WI38 (cell line): ENCODE measurements at regions not wholly inside any gene's neighbourhood (a gene's known extent, or its start where the extent isn't known, plus 50 kb on each side); places are given as distances from the start of the nearest gene placed in this dataset.

ENCODE experiments used
- H3K4me3 ChIP-seq: 2 replicates; pipeline ENCODE4 v1.5.1; 2011; ENCODE audit warnings: low read depth, mild to moderate bottlenecking, control low read depth, low read length
- TF ChIP-seq, protein P1 (sequence below): IDR thresholded peaks from 2 replicates; pipeline ENCODE4 v1.5.1; 2012; ENCODE audit warnings: low read depth, mild to moderate bottlenecking, control low read depth, low read length

DNA sequence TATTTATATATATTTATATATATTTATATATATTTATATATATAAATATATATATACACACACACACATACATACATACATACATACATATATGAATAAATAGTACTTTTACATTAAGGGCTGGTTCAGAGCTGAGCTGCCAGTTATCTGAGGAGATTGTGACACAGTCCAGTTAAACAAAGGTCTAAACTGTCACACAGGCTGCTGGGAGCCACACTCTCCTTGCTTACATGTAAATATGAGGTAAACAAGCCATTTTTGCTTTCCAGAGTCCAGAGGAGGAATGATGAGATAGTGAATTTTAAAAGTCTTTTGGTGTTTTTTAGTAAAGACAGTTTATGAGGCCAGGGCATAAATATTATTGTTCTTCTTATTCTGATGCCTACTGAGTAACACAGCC is 377.5 kb upstream of the PIK3C3 start:
- TF ChIP-seq, protein P1, sequence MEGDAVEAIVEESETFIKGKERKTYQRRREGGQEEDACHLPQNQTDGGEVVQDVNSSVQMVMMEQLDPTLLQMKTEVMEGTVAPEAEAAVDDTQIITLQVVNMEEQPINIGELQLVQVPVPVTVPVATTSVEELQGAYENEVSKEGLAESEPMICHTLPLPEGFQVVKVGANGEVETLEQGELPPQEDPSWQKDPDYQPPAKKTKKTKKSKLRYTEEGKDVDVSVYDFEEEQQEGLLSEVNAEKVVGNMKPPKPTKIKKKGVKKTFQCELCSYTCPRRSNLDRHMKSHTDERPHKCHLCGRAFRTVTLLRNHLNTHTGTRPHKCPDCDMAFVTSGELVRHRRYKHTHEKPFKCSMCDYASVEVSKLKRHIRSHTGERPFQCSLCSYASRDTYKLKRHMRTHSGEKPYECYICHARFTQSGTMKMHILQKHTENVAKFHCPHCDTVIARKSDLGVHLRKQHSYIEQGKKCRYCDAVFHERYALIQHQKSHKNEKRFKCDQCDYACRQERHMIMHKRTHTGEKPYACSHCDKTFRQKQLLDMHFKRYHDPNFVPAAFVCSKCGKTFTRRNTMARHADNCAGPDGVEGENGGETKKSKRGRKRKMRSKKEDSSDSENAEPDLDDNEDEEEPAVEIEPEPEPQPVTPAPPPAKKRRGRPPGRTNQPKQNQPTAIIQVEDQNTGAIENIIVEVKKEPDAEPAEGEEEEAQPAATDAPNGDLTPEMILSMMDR: no peak
- no peak overlapping the region for H3K4me3 ChIP-seq

GRCh38 chr18:41576643-41577042 is 378.4 kb upstream of the PIK3C3 start:
- TF ChIP-seq, protein P1: no peak
- H3K4me3 ChIP-seq: no peak overlapping the region

DNA sequence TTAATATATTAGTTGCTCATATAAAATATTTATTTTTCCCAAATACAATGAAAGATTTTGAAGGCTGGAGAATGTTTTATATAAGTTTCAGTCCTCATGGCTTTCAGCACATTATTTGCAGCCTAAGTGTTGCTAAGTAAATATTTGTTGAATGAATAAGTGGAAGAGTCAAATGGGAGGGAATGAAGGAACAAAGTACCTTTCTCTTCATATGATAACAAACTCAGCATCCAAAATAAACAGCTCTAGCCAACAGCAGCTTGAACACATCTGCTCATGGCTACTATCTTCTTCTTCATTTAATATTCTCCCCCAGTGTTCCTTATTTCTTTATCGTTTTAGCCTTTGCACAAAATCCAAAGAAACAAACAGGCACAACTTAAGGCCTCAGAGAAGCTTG is 385.2 kb upstream of the PIK3C3 start:
- H3K4me3 ChIP-seq: no peak overlapping the region
- TF ChIP-seq, protein P1: no peak

DNA sequence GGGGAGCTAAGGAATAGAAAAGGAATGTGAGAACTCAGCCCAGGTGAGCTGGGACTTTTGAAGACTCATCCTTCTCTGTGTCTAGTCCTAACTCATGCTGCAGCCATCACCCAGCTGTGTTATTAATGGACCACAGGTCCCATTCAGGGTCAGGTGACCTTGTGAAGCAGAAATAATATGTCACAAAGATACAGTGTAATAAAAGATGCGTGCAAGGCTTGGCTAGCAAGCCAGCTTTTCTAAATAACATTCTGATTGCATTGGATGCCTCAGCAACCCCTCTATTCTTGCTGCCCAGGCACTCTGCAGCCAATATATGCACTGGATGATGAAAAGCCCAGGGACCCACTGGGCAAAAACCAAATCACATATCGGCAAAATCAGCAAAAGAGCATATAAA is 393.1 kb upstream of the PIK3C3 start:
- no peak overlapping the region for H3K4me3 ChIP-seq
- TF ChIP-seq, protein P1: no peak

GRCh38 chr18:41558715-41559114 is 396.3 kb upstream of the PIK3C3 start:
- no peak overlapping the region for H3K4me3 ChIP-seq
- TF ChIP-seq, protein P1: no peak

DNA sequence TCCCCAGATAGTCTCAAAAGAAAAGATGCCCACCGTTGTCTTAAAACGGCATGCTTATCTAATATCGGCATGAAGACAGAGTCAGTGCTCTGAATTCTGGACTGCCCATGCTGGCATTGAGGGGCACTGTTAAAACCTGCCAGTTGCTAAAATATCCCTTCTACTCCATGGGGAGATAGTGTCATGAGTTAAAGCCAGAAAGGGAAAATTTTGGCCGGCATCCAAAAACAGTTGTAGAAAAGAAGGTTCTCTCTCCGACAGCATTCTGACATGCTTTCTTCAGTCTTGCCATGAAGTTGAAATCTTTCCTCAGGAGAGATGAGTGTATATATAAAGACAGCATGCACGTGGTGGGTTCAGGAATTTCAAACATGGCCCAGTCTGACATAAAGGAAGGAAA is 401.3 kb upstream of the PIK3C3 start:
- H3K4me3 ChIP-seq: no peak overlapping the region
- TF ChIP-seq, protein P1: no peak

DNA sequence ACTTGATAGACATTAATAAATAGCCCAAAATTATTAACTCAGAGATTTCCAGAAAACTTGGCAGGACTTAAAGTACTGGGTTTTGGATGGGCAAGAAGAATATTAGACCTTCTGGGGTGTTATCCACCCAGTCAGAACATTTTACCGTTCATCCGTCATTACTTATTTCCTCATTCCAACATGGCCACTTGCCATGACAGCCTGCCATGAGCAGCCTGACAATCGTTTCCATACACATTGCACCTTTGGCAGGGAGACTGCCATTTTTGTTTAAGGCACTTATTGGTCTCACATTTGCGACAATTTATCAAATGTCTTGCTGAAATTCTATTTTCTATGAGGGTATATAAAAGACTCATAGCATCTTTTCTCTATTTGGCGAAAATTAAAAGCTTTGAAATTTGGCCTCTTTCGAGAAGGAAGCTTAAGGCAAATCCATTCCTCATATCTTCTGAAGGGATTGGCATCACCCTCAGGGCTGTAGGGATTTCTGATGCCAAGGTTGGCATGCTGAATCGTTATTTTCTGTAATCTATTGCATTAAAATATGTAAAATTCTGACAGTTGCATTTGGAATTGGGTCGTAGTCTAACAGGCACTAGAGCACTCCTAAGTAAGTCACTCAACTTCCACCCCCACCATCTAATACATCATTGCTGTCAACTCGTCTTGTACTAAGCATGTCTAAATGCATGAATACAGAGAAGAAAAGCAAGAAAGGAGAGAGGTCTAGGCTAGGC is 406.3 kb upstream of the PIK3C3 start:
- TF ChIP-seq, protein P1: no peak
- H3K4me3 ChIP-seq: no peak overlapping the region
